ENCODE measurements at regions not wholly inside any gene's neighbourhood (a gene's known extent, or its start where the extent isn't known, plus 50 kb on each side); places are given as distances from the start of the nearest gene placed in this dataset.

GRCh38 chr15:91664224-91664836 is 189.2 kb upstream of the SLCO3A1 start:
- TF ChIP-seq CTCF (IDR thresholded peaks at IDR 0.05) (no peak), POLR2A (IDR thresholded peaks at IDR 0.05) (no peak)

Measured in body of pancreas (tissue), 4 donors.